NCI-H1694 (cell line): ENCODE measurements at regions not wholly inside any gene's neighbourhood (a gene's known extent, or its start where the extent isn't known, plus 50 kb on each side); places are given as distances from the start of the nearest gene placed in this dataset.

Experiments used
- DNase-seq: peaks from one replicate; lab custom pipeline; 2025; lab: John Stamatoyannopoulos, UW

DNA sequence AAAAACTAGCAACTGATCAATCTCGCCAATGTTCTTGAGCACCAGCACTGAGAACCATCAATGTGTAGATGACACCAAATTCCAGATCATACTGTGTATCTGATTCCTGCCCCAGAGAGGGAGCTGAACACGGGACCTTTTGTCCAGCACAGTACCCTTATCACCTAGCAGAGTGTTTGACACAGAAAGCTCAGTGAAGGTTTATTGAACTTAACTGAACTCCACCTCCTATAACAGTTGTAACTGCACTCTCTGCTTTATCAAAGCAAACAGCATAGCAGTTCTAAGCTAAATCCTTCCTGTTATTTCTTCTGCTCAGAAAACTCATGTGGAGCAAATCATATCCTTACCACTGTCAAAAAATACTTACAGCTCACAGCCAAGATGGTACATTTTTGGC is 183.4 kb upstream of the SLCO3A1 start:
- no peak for DNase-seq

DNA sequence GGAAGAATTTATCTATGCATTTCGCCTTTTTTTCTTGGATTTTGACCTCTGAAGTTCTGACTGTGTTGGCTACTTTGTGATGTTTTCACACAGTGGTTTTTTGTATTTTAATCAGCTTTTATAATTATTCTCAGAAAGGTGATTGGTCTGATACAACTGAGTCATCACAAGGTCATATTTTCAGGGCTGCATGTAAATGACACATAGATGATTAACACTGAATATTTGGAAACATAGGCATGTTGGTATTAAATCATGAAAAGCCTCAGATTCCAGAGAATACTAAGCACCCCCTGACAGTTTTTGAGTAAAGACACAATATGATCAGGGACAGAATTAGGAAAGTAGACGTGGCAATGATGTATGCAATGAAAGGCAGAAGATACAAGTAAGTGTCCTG is 175.5 kb upstream of the SLCO3A1 start:
- DNase-seq, result no peak

- DNase-seq, result no peak
Observed at GRCh38 chr15:91679447-91679846, 174.1 kb upstream of the SLCO3A1 start.

DNA sequence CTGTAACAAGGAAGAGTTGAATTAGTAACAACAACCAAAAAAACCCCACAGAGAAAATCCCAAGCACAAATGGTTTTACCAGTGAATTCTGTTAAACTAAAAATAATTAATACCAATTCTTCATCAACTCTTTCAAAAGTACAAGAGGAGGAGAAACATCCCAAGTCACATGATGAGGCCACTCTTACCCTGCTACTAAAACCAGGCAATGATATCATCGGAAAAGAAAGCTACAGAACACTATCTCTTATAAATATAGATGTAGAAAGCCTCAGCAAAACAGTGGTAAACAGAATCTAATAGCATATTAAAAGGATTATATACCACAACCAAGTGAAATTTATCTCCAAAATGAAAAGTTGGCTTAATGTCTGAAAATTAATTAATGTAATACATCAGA is 168.1 kb upstream of the SLCO3A1 start:
- no peak for DNase-seq

DNA sequence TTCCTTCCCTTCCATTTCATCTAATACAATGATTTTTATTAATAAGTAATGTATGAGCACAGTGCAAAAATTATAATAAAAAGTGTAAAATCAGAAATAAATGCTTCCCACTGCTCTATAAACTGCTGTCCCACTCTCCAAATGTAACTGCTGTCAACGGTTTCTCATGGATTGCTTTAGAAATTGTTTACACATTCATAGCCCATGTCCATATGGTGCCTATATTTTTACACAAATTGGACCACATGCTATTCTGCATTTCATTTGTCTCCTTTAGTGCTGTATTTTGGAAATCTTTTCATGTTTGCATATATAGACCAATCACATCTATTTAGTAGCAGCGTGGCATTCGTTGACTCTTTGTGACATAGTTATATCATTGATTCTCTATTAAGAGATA is 164.7 kb upstream of the SLCO3A1 start:
- peak; percentile 89 for DNase-seq

DNA sequence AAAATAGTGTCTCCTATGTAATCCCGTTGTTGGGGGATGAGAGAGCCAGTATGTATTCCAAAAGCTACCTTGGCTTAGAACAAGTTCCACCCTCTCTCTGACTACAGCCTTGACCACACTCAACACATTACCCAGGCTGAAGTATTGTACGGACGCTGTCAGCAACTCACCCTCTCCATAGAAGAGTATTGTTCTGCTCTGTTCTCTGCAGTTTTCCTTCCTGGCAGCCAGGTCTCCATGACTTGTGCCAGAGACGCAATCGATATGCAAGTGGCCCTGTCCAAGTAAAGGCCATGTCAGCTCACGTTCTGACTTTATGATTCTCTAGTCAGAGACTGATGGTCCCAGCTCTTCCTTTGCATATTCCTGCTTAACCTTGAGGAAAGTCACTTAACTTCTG is 164.1 kb upstream of the SLCO3A1 start:
- DNase-seq, result peak; percentile 49

- DNase-seq, result no peak
Observed at GRCh38 chr15:91692596-91692995, 160.9 kb upstream of the SLCO3A1 start.

DNA sequence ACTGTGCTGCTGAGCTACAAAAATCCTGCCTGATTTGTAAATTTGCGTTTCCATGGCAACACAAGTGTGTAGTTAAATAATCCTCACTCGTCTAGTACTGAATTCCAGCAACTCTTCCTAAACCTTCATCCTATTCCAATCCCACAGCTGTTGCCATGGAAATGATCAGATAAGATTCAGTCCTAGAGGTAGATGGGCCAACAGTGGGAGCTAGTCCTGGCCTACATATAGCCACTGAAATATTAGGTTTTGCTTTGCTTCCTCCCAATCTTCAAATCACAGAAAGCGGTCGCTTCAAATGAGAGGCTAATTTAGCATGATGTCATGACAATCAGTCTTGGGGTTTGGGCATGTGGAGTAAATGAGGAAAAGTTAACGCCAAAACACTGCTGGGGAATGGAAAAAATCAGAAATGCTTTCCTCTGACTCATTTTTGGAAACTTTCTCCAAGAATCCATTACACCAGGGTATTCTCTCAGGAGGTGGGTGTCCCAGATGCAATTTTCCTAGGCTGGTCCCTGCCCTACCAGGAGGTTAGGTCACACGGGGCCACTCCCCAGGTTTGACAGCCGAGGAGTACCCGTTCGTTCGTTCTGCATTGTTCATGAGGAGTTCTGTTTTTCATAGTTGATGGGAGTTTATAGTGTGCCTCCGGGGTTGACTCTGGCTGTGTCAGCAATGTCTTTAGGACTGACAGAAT is 159.2 kb upstream of the SLCO3A1 start:
- no peak for DNase-seq

GRCh38 chr15:91694831-91695210 is 158.7 kb upstream of the SLCO3A1 start:
- no peak for DNase-seq

- no peak for DNase-seq
Observed at GRCh38 chr15:91695799-91696198, 157.7 kb upstream of the SLCO3A1 start.

DNA sequence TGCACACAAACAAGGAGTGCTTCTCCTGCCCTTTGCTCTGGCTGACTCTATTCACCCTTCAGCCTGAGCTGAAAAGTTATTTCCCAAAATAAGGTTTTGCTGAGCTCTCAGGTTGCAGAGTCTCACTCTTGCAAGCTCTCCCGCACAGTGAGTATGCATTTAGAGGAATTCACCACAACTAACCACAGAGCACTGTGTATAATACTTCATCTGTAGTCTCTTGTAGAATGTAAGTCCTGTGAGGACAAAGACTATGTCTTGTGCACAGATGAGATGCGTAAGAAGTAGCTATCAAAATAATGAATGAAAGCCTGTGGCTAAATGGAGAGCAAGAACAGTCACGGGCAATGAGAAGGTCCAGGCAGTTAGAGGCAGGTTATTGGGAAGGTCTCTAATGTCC is 156.5 kb upstream of the SLCO3A1 start:
- no peak for DNase-seq

DNA sequence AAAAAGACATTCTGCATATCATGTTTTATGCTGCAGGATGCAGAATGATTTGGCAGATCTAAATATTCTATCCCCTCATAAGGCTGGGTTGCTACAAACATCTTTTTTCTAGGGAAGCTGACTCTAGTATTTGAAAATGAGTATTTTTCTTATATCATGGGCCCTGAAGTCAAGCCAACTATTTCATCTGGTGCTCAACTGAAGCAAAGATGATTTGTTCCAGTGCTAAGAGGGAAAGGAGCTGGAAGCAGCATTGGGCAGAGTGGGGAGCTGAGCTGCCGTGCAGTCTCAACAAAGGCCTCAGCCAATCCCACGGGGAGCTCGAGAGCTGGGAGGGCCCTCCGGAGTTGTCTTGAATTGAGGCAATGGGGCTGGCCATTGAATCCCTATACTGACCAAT is 155.3 kb upstream of the SLCO3A1 start:
- DNase-seq, result no peak

GRCh38 chr15:91699741-91700140 is 153.8 kb upstream of the SLCO3A1 start:
- DNase-seq, result no peak

GRCh38 chr15:91703274-91703673 is 150.2 kb upstream of the SLCO3A1 start:
- no peak for DNase-seq

DNA sequence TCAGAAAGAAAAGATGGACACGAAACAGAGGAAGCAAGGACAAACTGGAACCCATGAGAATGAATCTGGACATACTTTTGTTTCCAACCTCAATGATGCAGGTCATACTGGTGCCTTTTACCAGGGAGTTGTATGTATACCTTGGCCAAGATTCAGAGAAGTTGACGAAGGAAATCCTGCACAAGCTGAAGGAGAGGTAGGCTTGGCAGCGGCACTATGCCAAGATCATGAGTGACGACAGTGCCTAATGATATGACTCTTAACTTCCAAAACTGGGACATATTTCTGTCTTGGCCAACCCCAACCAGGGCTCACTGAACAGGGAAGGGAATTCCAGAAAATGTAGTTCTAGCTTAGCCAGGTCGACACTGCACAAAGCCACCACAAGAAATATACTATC is 149.2 kb upstream of the SLCO3A1 start:
- no peak for DNase-seq

- peak; percentile 82 for DNase-seq
Observed at GRCh38 chr15:91706322-91707032, 147.0 kb upstream of the SLCO3A1 start.

DNA sequence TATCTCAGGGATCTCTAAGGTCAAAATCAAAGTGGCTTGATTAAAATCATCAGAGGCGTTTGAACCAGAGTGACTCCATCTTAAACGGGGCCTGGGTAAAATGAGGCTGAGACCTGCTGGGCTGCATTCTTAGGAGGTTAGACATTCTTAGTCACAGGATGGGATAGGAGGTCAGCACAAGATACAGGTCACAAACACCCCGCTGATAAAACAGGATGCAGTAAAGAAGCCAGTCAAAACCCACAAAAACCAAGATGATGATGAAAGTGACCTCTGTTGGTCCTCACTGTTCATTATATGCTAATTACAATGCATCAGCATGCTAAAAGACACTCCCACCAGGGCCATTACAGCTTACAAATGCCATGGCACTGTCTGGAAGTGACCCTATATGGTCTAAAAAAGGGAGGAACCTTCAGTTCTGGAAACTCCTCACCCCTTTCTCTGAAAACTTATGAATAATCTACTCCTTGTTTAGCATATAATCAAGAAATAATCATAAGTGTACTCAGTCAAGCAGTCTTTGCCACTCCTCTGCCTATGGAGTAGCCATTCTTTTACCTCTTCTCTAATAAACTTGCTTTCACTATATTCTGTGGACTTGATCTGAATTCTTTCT is 143.3 kb upstream of the SLCO3A1 start:
- no peak for DNase-seq

GRCh38 chr15:91711384-91712033 is 142.0 kb upstream of the SLCO3A1 start:
- no peak for DNase-seq

DNA sequence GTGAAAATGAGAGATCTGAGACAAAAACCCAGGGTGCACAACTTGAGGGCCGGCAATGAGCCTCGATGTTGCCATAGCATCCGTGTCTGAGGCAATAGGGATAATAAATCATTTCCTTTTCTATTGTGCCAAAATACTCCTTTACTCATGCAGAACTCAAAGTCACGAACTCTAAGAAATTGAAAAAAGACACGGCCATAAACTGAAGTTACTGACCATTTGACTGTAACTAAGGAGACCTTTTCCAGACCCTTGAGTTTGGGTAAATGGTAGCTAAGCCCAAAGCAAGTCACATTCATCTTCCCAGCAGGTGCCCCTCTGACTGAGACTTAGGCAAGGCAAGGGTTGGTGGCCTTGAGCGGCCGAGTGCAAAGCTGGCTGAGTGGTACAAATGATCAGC is 141.2 kb upstream of the SLCO3A1 start:
- DNase-seq, result no peak

DNA sequence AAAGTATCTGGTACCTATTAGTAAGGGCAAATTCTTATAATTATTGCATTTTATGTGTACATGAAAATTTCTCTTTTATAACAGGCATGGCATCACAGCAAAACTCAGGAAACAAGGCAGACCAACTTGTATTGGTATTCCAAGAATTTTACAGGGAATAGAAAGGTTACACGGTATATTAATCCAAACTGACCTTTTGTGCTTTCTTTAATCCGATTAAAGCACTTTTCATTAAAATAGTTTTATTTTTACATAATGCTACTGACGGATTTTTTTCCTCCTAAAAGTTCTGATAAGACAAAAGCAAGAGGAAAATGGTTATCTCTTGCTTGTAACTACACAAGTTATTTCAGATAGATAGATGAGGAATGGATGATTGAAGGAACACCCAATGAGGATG is 137.0 kb upstream of the SLCO3A1 start:
- DNase-seq, result no peak

- no peak for DNase-seq
Observed at GRCh38 chr15:91717811-91718210, 135.7 kb upstream of the SLCO3A1 start.

- DNase-seq, result no peak
Observed at GRCh38 chr15:91723959-91724358, 129.5 kb upstream of the SLCO3A1 start.

DNA sequence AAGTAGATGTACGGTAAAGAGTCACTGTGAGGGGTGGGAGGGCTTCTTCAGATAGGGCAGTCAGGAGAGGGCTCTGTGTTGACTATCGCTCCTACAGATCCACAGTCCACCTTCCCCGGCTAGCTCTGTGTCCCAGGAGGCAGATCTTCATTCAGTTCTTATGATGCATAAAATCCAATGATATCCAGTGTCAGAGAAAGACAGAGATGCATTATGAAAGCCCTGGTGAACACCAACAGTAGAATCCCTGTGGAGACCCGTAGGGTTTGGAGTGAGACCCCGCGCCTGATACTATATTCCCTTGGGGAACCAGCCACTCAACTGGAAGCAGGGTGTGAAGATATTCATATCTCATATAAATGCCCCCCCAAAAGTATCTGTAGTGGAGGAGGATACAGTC is 119.8 kb upstream of the SLCO3A1 start:
- DNase-seq, result no peak
